HepG2 (cell line): ENCODE measurements at regions not wholly inside any gene's neighbourhood (a gene's known extent, or its start where the extent isn't known, plus 50 kb on each side); places are given as distances from the start of the nearest gene placed in this dataset.

Experiments used
- ATAC-seq: fragments of 200-7000 bp; cut with Tn5 transposase; 3 replicates; pipeline ENCODE4 v1.9.1; 2020; ENCODE audit warnings: mild to moderate bottlenecking, moderate library complexity
- BruUV-seq: library from RNA; stranded (reverse); fragments of 400-500 nt; replicated peaks from 2 replicates; lab custom pipeline; 2021; lab: Mats Ljungman, UMichigan
- CTCF ChIA-PET: fragments of 300-600 bp; formaldehyde crosslinking; extraction: SDS; loops from one replicate; lab custom pipeline; 2021; ENCODE audit warnings: low total read pairs, inconsistent platforms, low intra/inter-chr PET ratio; lab: Yijun Ruan, JAX
- POLR2A ChIA-PET: fragments of 350-600 bp; sonication (Branson Sonifier 250); formaldehyde crosslinking; loops from one replicate; lab custom pipeline; 2020; ENCODE audit warnings: antibody characterized with exemption, inconsistent platforms; lab: Yijun Ruan, JAX
- DNase-seq: peaks from one replicate; pipeline ENCODE4 v3.0.0-alpha.2; 2015; ENCODE audit warnings: low spot score
- FAIRE-seq: peaks from 3 replicates; lab custom pipeline; 2011; peaks lifted over from hg19 to GRCh38; lab: Jason Lieb, UNC
- H2AFZ ChIP-seq: one replicate; pipeline ENCODE4 v1.6.1; 2011; ENCODE audit warnings: low read length, inconsistent platforms
- H3K27ac ChIP-seq: fragments of 300-600 bp; 3 replicates; pipeline ENCODE4 v1.8.0; 2011; ENCODE audit warnings: mixed run types, mild to moderate bottlenecking, mixed read lengths, low read length, inconsistent platforms; ENCODE audit not compliant: insufficient read depth; ENCODE audit errors: extremely low read length
- H3K27me3 ChIP-seq, 2 experiments: fragments of 200-600 bp in 1 of 2; 2 replicates in 1 of 2; 3 replicates in 1 of 2; pipeline versions ENCODE4 v1.6.0 to v1.8.0; 2011; ENCODE audit warnings: low read length in 2 of 2, mild to moderate bottlenecking in 2 of 2, moderate library complexity in 2 of 2, inconsistent platforms in 1 of 2; ENCODE audit not compliant: insufficient read depth in 2 of 2, control insufficient read depth in 1 of 2
- H3K36me3 ChIP-seq, 2 experiments: fragments of 200-600 bp in 1 of 2; replicated peaks in 1 of 2; 2 replicates in 1 of 2; 3 replicates in 1 of 2; pipeline versions ENCODE4 v1.5.1 to v1.8.0; 2011; ENCODE audit warnings: low read length in 2 of 2, inconsistent platforms in 1 of 2; ENCODE audit not compliant: insufficient read depth in 2 of 2, control insufficient read depth in 1 of 2
- H3K4me1 ChIP-seq: 2 replicates; pipeline ENCODE4 v1.5.1; 2012; ENCODE audit warnings: low read length, inconsistent platforms; ENCODE audit not compliant: insufficient read depth
- H3K4me2 ChIP-seq: 2 replicates; pipeline ENCODE4 v1.6.0; 2011; ENCODE audit warnings: low read depth, low read length, inconsistent platforms
- H3K4me3 ChIP-seq, 3 experiments: fragments of 200-600 bp in 1 of 3; sonication (generic), shearing (Covaris generic) in 1 of 3; replicated peaks in 1 of 3; 2 replicates each; pipeline ENCODE4 v1.5.1; 2011 to 2016; ENCODE audit warnings: low read length in 3 of 3, inconsistent platforms in 2 of 3, low read depth in 2 of 3, mild to moderate bottlenecking in 2 of 3, control low read depth in 1 of 3, mixed read lengths in 1 of 3; ENCODE audit not compliant: insufficient read depth in 1 of 3
- H3K79me2 ChIP-seq: one replicate; pipeline ENCODE4 v1.6.1; 2011; ENCODE audit warnings: low read length, inconsistent platforms; ENCODE audit not compliant: insufficient read depth
- H3K9ac ChIP-seq: 2 replicates; pipeline ENCODE4 v1.6.0; 2011; ENCODE audit warnings: mild to moderate bottlenecking, low read depth, low read length, inconsistent platforms; ENCODE audit not compliant: insufficient read depth
- H3K9me3 ChIP-seq: 2 replicates; pipeline ENCODE4 v1.5.1; 2012; ENCODE audit warnings: mild to moderate bottlenecking, low read length
- H4K20me1 ChIP-seq: 2 replicates; pipeline ENCODE4 v1.6.0; 2011; ENCODE audit warnings: inconsistent platforms, mild to moderate bottlenecking, low read length, moderate library complexity; ENCODE audit not compliant: insufficient read depth
- AHDC1 ChIP-seq: sonication (generic); formaldehyde crosslinking; IDR thresholded peaks from 2 replicates; pipeline ENCODE4 v1.5.1; 2020; ENCODE audit warnings: mild to moderate bottlenecking, missing genetic modification reagents, borderline replicate concordance
- CBFB ChIP-seq: sonication (generic); formaldehyde crosslinking; IDR thresholded peaks from 2 replicates; pipeline ENCODE4 v1.4.0; 2020; ENCODE audit warnings: missing genetic modification reagents
- CREM ChIP-seq, 2 experiments: sonication (generic) in 1 of 2; formaldehyde crosslinking in 1 of 2; IDR thresholded peaks; 2 replicates each; pipeline versions ENCODE4 v1.4.0 to v1.6.1; 2016 to 2020; ENCODE audit warnings: antibody characterized with exemption in 1 of 2, mild to moderate bottlenecking in 1 of 2, missing genetic modification reagents in 1 of 2
- MXD4 ChIP-seq: IDR thresholded peaks from 2 replicates; pipeline ENCODE4 v1.6.1; 2016; ENCODE audit warnings: mild to moderate bottlenecking, missing biosample characterization, missing genetic modification reagents
- PAX8 ChIP-seq: sonication (generic); formaldehyde crosslinking; IDR thresholded peaks from 2 replicates; pipeline ENCODE4 v1.8.0; 2022; ENCODE audit warnings: mild to moderate bottlenecking, missing genetic modification reagents, borderline replicate concordance
- RAD21 ChIP-seq: fragments of 450-650 bp; formaldehyde crosslinking; IDR thresholded peaks from 2 replicates; pipeline ENCODE4 v1.5.0; 2020; ENCODE audit warnings: mild to moderate bottlenecking
- TSC22D2 ChIP-seq: sonication (generic); formaldehyde crosslinking; IDR thresholded peaks from 2 replicates; pipeline ENCODE4 v1.5.1; 2020; ENCODE audit warnings: missing genetic modification reagents, mild to moderate bottlenecking, borderline replicate concordance
- ZBTB14 ChIP-seq: sonication (generic); formaldehyde crosslinking; IDR thresholded peaks from 2 replicates; pipeline ENCODE4 v1.4.0; 2020; ENCODE audit warnings: missing genetic modification reagents
- WGBS: methylation state at CpG from one replicate; pipeline ENCODE4 v1.1.6; 2017; ENCODE audit warnings: low lambda C conversion rate; 5-methylcytosine and 5-hydroxymethylcytosine counted together
- in situ Hi-C: cut with HindIII; loops from 2 replicates; pipeline ENCODE4 v1.10.0; 2017; ENCODE audit warnings: low pct_unique_long_range_greater_than_20kb; ENCODE audit not compliant: extremely low pct_ligation_motif_present
- intact Hi-C: fragments of 100-400 bp; cut with micrococcal nuclease; formaldehyde crosslinking; loops from one replicate; pipeline ENCODE4 v1.10.0; 2022; ENCODE audit not compliant: unreplicated experiment

GRCh38 chr1:66478116-66478515 is 55.8 kb upstream of the SGIP1 start:
- intact Hi-C loops (no loop called here), in situ Hi-C loops (no loop called here)
- CTCF ChIA-PET: no interaction called here
- no peaks in the 10 kb centered on the region for H4K20me1 ChIP-seq
- H2AFZ ChIP-seq: no peak overlapping the region
- FAIRE-seq (no peak), DNase-seq (no peak), ATAC-seq (no peak)
- POLR2A ChIA-PET: no interaction called here
- no peak overlapping the region for H3K27ac ChIP-seq
- H3K4me2 ChIP-seq: no peak overlapping the region
- WGBS: 43% methylated on average over 7 of the region's 7 CpGs
- H3K79me2 ChIP-seq: no peaks in the 10 kb centered on the region
- no peak overlapping the region for H3K9ac ChIP-seq
- H3K27me3 ChIP-seq: no peaks in the 10 kb centered on the region
- no peaks in the 10 kb centered on the region for H3K36me3 ChIP-seq
- H3K9me3 ChIP-seq: no peaks in the 10 kb centered on the region
- TF ChIP-seq AHDC1 (CRISPR knock-in tag): no peak
- no peak for TF ChIP-seq ZBTB14
- no peak for TF ChIP-seq MXD4 (CRISPR knock-in tag)
- no peak for TF ChIP-seq TSC22D2 (CRISPR knock-in tag)
- no peak for TF ChIP-seq RAD21 (CRISPR knock-in tag)
- no peak for TF ChIP-seq CREM (IDR thresholded peaks at IDR 0.05)
- TF ChIP-seq CREM (CRISPR knock-in tag; IDR thresholded peaks at IDR 0.05): no peak
- no peak for TF ChIP-seq PAX8
- no peak for TF ChIP-seq CBFB (CRISPR knock-in tag)
- no TSS peak for BruUV-seq
- no peak overlapping the region for H3K4me3 ChIP-seq
- H3K4me1 ChIP-seq: no peaks in the 10 kb centered on the region
